HG03521 (cell line): ENCODE measurements at regions not wholly inside any gene's neighbourhood (a gene's known extent, or its start where the extent isn't known, plus 50 kb on each side); places are given as distances from the start of the nearest gene placed in this dataset.

Experiments used
- ATAC-seq: cut with Tn5 transposase; IDR thresholded peaks from one replicate; pipeline ENCODE4 v1.9.1; 2021; ENCODE audit warnings: mild to moderate bottlenecking, moderate library complexity; ENCODE audit not compliant: unreplicated experiment

GRCh38 chr9:110047232-110047954 is 160.6 kb downstream of the C9orf152 start:
- no peak for ATAC-seq

- peak; percentile 26 for ATAC-seq
These were observed 160.0 kb downstream of the C9orf152 start for GRCh38 chr9:110047955-110048402.

- peak; percentile 72 for ATAC-seq
These were observed 159.5 kb downstream of the C9orf152 start for GRCh38 chr9:110048403-110048975.

GRCh38 chr9:110048976-110049698 is 158.8 kb downstream of the C9orf152 start:
- ATAC-seq, result peak; percentile 4

GRCh38 chr9:110049699-110050450 is 158.1 kb downstream of the C9orf152 start:
- ATAC-seq, result no peak

GRCh38 chr9:110050925-110051355 is 157.0 kb downstream of the C9orf152 start:
- ATAC-seq, result peak; percentile 35

- ATAC-seq, result no peak
These were observed 151.9 kb downstream of the C9orf152 start for GRCh38 chr9:110056062-110056461.

GRCh38 chr9:110058304-110058953 is 149.5 kb downstream of the C9orf152 start:
- peak; percentile 56 for ATAC-seq

- ATAC-seq, result no peak
These were observed 148.5 kb downstream of the C9orf152 start for GRCh38 chr9:110059461-110059860.

GRCh38 chr9:110064803-110065202 is 143.2 kb downstream of the C9orf152 start:
- peak; percentile 28 for ATAC-seq

- peak; percentile 67 for ATAC-seq
These were observed 142.4 kb downstream of the C9orf152 start for GRCh38 chr9:110065532-110065931.

GRCh38 chr9:110066929-110067716 is 140.8 kb downstream of the C9orf152 start:
- no peak for ATAC-seq

- no peak for ATAC-seq
These were observed 139.7 kb downstream of the C9orf152 start for GRCh38 chr9:110068212-110068611.

- ATAC-seq, result no peak
These were observed 138.4 kb downstream of the C9orf152 start for GRCh38 chr9:110069326-110070248.

GRCh38 chr9:110072597-110073355 is 135.2 kb downstream of the C9orf152 start:
- no peak for ATAC-seq

GRCh38 chr9:110073356-110073905 is 134.5 kb downstream of the C9orf152 start:
- no peak for ATAC-seq

GRCh38 chr9:110076894-110077725 is 130.8 kb downstream of the C9orf152 start:
- no peak for ATAC-seq
